ENCODE measurements at regions not wholly inside any gene's neighbourhood (a gene's known extent, or its start where the extent isn't known, plus 50 kb on each side); places are given as distances from the start of the nearest gene placed in this dataset.

DNA sequence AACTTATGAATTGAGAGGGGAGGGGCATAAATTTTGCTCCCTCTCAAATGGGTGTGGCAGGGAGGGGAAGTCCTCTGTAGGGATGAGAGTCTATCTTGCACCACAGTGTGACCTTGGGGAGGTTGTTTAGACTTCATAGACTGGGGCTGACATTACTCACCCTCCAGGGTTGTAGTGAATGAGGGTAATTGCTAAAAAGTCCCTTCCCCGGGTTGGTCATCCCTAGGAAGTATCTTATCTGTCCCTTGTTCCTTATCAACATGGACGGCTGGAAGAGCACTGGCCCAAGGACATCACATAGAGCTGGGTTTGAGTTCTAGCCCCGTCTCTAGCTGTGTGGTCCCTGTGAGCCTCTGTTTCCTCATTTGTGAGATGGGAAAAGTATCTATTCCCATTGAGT, 52.4 kb upstream of the SLC2A1 start:
- ChIA-PET CTCF (no interaction called here), POLR2A (no interaction called here)
- DNase-seq (ENCODE audit: extremely low spot score): no peak
- TF ChIP-seq, protein P1, sequence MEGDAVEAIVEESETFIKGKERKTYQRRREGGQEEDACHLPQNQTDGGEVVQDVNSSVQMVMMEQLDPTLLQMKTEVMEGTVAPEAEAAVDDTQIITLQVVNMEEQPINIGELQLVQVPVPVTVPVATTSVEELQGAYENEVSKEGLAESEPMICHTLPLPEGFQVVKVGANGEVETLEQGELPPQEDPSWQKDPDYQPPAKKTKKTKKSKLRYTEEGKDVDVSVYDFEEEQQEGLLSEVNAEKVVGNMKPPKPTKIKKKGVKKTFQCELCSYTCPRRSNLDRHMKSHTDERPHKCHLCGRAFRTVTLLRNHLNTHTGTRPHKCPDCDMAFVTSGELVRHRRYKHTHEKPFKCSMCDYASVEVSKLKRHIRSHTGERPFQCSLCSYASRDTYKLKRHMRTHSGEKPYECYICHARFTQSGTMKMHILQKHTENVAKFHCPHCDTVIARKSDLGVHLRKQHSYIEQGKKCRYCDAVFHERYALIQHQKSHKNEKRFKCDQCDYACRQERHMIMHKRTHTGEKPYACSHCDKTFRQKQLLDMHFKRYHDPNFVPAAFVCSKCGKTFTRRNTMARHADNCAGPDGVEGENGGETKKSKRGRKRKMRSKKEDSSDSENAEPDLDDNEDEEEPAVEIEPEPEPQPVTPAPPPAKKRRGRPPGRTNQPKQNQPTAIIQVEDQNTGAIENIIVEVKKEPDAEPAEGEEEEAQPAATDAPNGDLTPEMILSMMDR (IDR thresholded peaks at IDR 0.05; ENCODE audit: control extremely low read depth, extremely low read depth, low read depth, missing control alignments): no peak

DNA sequence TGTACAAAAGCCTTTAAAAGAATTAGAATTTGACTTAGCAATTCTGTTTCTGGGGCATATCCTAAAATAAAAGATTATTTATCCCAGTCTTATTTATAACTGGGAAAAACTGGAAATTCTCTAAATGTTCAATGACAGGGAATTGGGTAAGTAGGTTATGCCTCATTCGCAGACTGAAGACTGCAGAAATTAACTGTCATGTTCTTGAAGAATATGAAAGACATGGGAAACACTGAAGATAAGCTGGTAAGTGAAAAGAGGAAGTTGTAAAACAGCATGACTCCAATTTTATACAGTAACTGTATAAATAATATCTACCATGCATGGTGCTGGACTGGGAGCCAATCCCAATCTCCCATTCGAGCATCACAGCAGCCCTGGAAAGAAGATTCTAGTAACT, 50.6 kb upstream of the SLC2A1 start:
- TF ChIP-seq, protein P1 (IDR thresholded peaks at IDR 0.05; ENCODE audit: control extremely low read depth, extremely low read depth, low read depth, missing control alignments): no peak
- POLR2A ChIA-PET: no interaction called here
- DNase-seq (ENCODE audit: extremely low spot score): no peak
- CTCF ChIA-PET: interaction anchor here (1.7 kb wide), 1 partner anchor 18 kb away, joined by 4 read pairs; no protein-coding TSS in a partner anchor

DNA sequence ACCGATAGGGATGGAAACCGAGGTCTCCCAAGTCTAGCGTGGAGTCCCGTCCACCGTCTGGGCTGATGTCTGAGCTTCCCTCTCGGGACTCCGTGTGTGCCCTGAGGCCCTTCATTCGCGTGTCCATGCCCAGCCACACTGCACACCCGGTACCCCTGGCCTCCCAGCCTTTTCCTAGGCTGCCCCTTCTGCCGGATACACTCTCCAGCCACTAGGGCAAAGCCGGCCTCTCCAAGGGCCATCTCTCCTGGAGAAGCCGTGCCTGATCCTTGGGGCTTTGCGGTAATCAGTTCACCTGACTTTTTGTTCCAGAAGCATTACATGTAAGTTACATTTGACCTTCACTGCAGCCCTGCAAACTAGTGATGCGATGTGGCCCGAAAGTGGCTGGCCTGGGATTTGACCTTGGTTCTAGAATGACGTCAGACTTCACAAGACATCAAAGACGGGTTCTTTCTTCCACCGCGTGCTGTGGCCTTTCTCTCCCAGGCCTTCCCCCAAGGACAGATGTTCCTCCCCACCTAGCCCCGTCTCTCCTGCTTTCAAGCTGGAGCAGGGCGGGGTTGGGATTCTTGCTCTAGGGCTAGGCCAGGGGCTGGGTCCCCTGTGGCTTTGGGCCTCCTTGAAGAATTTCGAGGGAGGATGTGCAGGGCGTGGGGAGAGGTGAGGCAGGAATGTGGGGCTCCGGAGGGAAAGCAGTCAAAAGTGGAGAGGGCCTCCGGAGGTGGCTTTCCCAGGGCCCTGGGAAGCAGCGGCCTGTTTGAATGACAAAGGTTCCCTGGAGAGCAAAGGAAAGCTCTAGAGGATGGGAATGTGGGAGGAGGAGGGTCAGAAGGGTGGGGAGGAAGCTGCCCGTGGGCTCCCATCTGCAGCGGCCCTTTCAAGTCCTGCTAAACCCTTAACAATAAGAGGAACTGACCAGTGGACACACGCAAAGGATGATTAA, 49.7 kb upstream of the SLC2A1 start:
- TF ChIP-seq, protein P1 (IDR thresholded peaks at IDR 0.05; ENCODE audit: control extremely low read depth, extremely low read depth, low read depth, missing control alignments): no peak
- no peak for DNase-seq (ENCODE audit: extremely low spot score)
- POLR2A ChIA-PET: no interaction called here
- CTCF ChIA-PET: interaction anchor here (1.7 kb wide), 1 partner anchor 19 kb away, joined by 4 read pairs; no protein-coding TSS in a partner anchor

Measured in GM10248 (cell line).